ACC112 (cell line): ENCODE measurements at regions not wholly inside any gene's neighbourhood (a gene's known extent, or its start where the extent isn't known, plus 50 kb on each side); places are given as distances from the start of the nearest gene placed in this dataset.

Experiments used
- H2AFZ ChIP-seq: fragments of 200-600 bp; sonication (generic); one replicate; pipeline ENCODE4 v1.6.0; 2017; ENCODE audit warnings: antibody characterized with exemption, low read length; ENCODE audit not compliant: unreplicated experiment
- H3K27ac ChIP-seq: fragments of 200-600 bp; sonication (generic); 2 replicates; pipeline ENCODE4 v1.5.1; 2014; ENCODE audit warnings: low read depth, mild to moderate bottlenecking, antibody characterized with exemption, low read length, moderate library complexity
- H3K27me3 ChIP-seq: fragments of 200-600 bp; sonication (generic); 2 replicates; pipeline ENCODE4 v1.6.1; 2014; ENCODE audit warnings: mild to moderate bottlenecking, antibody characterized with exemption, low read length, moderate library complexity, mixed read lengths; ENCODE audit not compliant: insufficient read depth
- H3K36me3 ChIP-seq: fragments of 200-600 bp; sonication (generic); 2 replicates; pipeline ENCODE4 v1.6.1; 2016; ENCODE audit warnings: mild to moderate bottlenecking, antibody characterized with exemption, low read length, moderate library complexity, mixed read lengths; ENCODE audit not compliant: insufficient read depth
- H3K4me1 ChIP-seq: fragments of 200-600 bp; sonication (generic); one replicate; pipeline ENCODE4 v1.6.1; 2016; ENCODE audit warnings: low read length, mixed read lengths; ENCODE audit not compliant: insufficient read depth, unreplicated experiment, control insufficient read depth
- H3K4me3 ChIP-seq: fragments of 200-600 bp; sonication (generic); 2 replicates; pipeline ENCODE4 v1.5.1; 2014; ENCODE audit warnings: mild to moderate bottlenecking, low read depth, low read length
- H3K79me2 ChIP-seq: fragments of 200-600 bp; sonication (generic); one replicate; pipeline ENCODE4 v1.6.0; 2016; ENCODE audit warnings: low read length; ENCODE audit not compliant: control insufficient read depth, unreplicated experiment, insufficient read depth

DNA sequence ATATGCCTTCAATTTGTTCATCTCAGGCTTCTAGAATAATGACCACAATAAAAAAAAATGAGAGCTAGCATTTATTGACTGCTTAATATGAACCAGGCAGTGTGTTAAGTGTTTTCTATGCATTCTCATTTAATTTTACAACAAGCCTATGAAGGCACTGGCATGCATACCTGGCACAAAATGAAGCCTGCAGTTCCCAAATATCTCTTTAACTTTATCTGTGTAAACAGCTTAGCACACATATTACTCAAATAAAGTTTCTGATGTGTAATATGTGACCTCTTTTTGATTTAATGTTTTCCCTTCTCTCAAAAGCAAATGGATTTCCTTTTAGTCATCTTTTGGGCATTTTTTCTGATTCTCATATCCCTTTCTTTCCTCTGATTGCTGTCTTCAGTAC lies 671.8 kb downstream of the PCDH7 start:
- peaks cover 14% of the 10 kb centered on the region for H3K4me1 ChIP-seq
- H2AFZ ChIP-seq: peak overlapping the region; percentile 48
- H3K36me3 ChIP-seq: no peaks in the 10 kb centered on the region
- H3K27me3 ChIP-seq: no peaks in the 10 kb centered on the region
- no peak overlapping the region for H3K4me3 ChIP-seq
- no peak overlapping the region for H3K27ac ChIP-seq
- H3K79me2 ChIP-seq: no peaks in the 10 kb centered on the region

GRCh38 chr4:31392923-31393322 lies 672.8 kb downstream of the PCDH7 start:
- Histone ChIP-seq H3K27me3 (no peaks in the 10 kb centered on the region), H3K27ac (no peak overlapping the region), H3K36me3 (no peaks in the 10 kb centered on the region), H3K4me3 (no peak overlapping the region), H3K4me1 (peaks cover 14% of the 10 kb centered on the region), H2AFZ (peak overlapping the region; percentile 48), H3K79me2 (no peaks in the 10 kb centered on the region)

- H3K27ac ChIP-seq: no peak overlapping the region
- no peak overlapping the region for H3K4me3 ChIP-seq
- no peaks in the 10 kb centered on the region for H3K79me2 ChIP-seq
- H3K27me3 ChIP-seq: no peaks in the 10 kb centered on the region
- no peak overlapping the region for H2AFZ ChIP-seq
- H3K36me3 ChIP-seq: no peaks in the 10 kb centered on the region
- no peaks in the 10 kb centered on the region for H3K4me1 ChIP-seq
These were observed 688.0 kb downstream of the PCDH7 start for GRCh38 chr4:31408121-31408520.

DNA sequence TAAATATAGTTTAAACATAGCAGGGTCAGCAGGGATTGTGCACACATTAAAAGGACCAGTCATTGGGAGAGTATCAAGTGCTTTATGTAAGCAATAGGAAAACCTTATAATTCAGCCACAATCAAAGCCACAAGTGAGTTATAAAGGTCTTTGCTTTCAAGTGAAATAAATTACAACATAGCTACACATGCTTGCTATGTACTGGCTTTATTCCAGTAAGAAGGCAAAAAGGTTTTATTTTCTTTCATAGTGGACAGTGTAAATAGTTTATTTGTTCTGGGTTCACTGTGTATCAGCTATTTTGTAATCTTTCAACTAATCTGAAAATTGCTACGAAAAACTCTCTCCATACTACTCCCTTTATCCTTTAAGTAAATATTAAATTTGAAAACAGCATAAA lies 691.4 kb downstream of the PCDH7 start:
- H2AFZ ChIP-seq: no peak overlapping the region
- no peaks in the 10 kb centered on the region for H3K79me2 ChIP-seq
- H3K4me3 ChIP-seq: no peak overlapping the region
- no peaks in the 10 kb centered on the region for H3K27me3 ChIP-seq
- no peaks in the 10 kb centered on the region for H3K36me3 ChIP-seq
- H3K27ac ChIP-seq: no peak overlapping the region
- H3K4me1 ChIP-seq: no peaks in the 10 kb centered on the region

DNA sequence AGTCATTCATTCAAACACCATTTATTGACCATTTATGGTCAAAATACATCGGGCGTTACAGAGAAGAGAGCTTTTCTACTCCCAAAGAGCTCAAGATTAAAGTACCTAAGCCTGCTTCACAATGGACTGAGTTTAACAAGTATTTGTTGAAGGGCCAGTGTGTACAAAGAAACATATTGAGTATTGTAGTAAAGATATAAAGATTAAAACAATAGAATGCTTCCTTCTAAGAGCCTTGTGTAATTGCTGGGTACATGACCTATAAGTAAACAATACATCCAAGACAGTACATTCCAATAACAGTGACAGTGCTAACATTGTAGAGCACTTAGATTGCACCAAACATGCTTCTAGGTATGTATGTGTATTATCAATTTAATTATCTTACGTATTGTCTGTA lies 695.5 kb downstream of the PCDH7 start:
- Histone ChIP-seq H3K4me1 (no peaks in the 10 kb centered on the region), H2AFZ (no peak overlapping the region), H3K27ac (no peak overlapping the region), H3K36me3 (no peaks in the 10 kb centered on the region), H3K27me3 (no peaks in the 10 kb centered on the region), H3K79me2 (no peaks in the 10 kb centered on the region), H3K4me3 (no peak overlapping the region)

DNA sequence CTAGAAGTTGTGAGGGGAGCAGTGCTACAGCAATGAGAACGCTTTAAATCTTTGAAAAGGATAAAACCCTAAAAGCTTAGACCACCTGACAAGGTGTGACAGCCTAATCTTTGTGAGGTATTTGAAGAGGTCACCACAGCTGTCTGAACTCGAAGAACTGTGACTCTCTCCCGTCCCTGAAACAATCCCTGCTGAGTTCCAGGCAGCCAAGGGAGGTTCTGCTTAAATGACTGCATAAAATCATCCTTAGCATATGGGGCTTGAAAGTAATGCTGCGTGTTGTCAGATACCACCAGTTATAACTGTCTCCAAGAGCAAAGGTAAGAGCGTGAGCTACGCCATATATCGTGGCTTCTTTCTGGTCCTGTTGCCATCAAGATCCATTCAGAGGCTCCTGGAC lies 696.3 kb downstream of the PCDH7 start:
- no peaks in the 10 kb centered on the region for H3K79me2 ChIP-seq
- no peak overlapping the region for H2AFZ ChIP-seq
- no peaks in the 10 kb centered on the region for H3K36me3 ChIP-seq
- H3K27me3 ChIP-seq: no peaks in the 10 kb centered on the region
- H3K4me3 ChIP-seq: no peak overlapping the region
- H3K4me1 ChIP-seq: no peaks in the 10 kb centered on the region
- H3K27ac ChIP-seq: no peak overlapping the region

DNA sequence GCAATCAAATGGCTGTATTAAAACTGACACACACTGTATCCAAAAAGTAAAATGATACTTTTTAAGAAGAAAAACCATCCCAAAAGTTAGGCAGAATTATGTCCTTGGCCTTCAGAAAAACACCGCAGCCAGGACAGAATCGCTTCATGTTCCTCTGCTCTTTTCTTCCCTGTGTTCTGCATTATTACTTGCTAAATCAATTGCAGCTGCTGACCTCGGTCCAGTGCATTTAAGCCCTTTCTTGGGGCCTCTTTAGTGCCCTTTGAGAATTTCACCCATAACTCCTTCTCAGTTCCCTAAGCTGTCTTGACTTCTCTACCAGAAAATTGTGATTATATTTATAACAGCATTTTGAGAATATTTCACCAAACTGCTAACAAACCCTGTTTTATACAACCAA lies 696.9 kb downstream of the PCDH7 start:
- H3K79me2 ChIP-seq: no peaks in the 10 kb centered on the region
- no peaks in the 10 kb centered on the region for H3K4me1 ChIP-seq
- H3K27ac ChIP-seq: no peak overlapping the region
- H3K36me3 ChIP-seq: no peaks in the 10 kb centered on the region
- no peak overlapping the region for H3K4me3 ChIP-seq
- no peaks in the 10 kb centered on the region for H3K27me3 ChIP-seq
- H2AFZ ChIP-seq: no peak overlapping the region

GRCh38 chr4:31422006-31422405 lies 701.8 kb downstream of the PCDH7 start:
- Histone ChIP-seq H3K36me3 (no peaks in the 10 kb centered on the region), H3K4me1 (no peaks in the 10 kb centered on the region), H3K79me2 (no peaks in the 10 kb centered on the region), H2AFZ (no peak overlapping the region), H3K27ac (no peak overlapping the region), H3K27me3 (no peaks in the 10 kb centered on the region), H3K4me3 (no peak overlapping the region)

- H3K27me3 ChIP-seq: no peaks in the 10 kb centered on the region
- no peak overlapping the region for H2AFZ ChIP-seq
- no peaks in the 10 kb centered on the region for H3K4me1 ChIP-seq
These were observed 707.5 kb downstream of the PCDH7 start for GRCh38 chr4:31427691-31428090.

GRCh38 chr4:31442236-31442635 lies 722.1 kb downstream of the PCDH7 start:
- no peak overlapping the region for H3K27ac ChIP-seq
- no peaks in the 10 kb centered on the region for H3K4me1 ChIP-seq
- no peaks in the 10 kb centered on the region for H3K36me3 ChIP-seq
- no peaks in the 10 kb centered on the region for H3K79me2 ChIP-seq
- H3K27me3 ChIP-seq: no peaks in the 10 kb centered on the region
- H3K4me3 ChIP-seq: no peak overlapping the region
- H2AFZ ChIP-seq: no peak overlapping the region

More at GRCh38 chr4:31427691-31428090, 707.5 kb downstream of the PCDH7 start:
- H3K27ac ChIP-seq: no peak overlapping the region
- H3K4me3 ChIP-seq: no peak overlapping the region
- no peaks in the 10 kb centered on the region for H3K79me2 ChIP-seq
- no peaks in the 10 kb centered on the region for H3K36me3 ChIP-seq

DNA sequence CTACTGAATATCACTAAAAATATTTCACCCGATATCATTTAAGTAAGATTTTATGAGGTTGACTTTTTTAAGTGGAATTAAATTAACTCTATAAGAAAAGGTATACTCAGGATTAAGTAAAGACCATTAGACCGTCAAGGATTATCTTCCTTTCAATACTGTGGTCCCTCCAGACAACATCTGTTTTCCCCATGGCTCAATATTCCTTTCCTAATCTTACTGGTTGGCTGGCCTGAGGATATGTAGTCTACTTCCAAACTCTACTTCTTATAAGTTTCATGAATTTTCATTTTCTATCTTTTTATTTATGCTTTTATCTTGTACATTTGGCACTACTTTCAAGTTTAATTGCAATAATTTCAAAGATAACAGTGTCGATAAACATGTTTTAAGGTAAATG lies 725.4 kb downstream of the PCDH7 start:
- Histone ChIP-seq H3K36me3 (no peaks in the 10 kb centered on the region), H3K27me3 (no peaks in the 10 kb centered on the region), H3K4me3 (no peak overlapping the region), H3K79me2 (no peaks in the 10 kb centered on the region), H3K27ac (no peak overlapping the region), H3K4me1 (no peaks in the 10 kb centered on the region), H2AFZ (no peak overlapping the region)
